Occipital lobe (tissue), 1 donor: ENCODE measurements at regions not wholly inside any gene's neighbourhood (a gene's known extent, or its start where the extent isn't known, plus 50 kb on each side); places are given as distances from the start of the nearest gene placed in this dataset.
"Not testable (repeated sequence)": the region's sequence is repeated elsewhere in the genome, so short reads cannot be mapped to it uniquely, and the experiment has no call there.

Experiments
- DNase-seq: peaks from one replicate; lab custom pipeline; 2025; lab: John Stamatoyannopoulos, UW

- DNase-seq, result no peak
These were observed 85.2 kb upstream of the NCOR2 start for GRCh38 chr12:124652661-124653060.

GRCh38 chr12:124651516-124652273, 84.3 kb upstream of the NCOR2 start:
- no peak for DNase-seq

DNA sequence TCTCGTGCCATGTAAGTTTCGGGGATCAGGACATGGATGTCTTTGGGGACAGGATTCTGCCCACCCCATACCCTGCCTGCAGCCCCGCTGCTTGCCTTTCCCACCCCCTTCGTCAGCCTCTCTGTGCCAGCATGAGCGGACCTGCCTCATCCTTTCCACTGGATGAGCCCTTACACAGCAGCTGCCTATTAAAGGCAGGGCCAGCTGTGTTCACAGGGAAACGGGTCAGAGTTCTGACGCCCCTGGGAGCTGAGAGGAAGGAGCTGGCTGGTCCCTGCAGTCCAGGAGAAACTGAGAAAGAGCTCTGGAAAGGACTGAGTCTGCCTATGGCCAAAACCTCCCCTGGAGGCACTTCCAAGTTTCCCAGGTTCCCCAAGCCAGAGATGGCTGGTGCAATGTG, 83.5 kb upstream of the NCOR2 start:
- no peak for DNase-seq

GRCh38 chr12:124648710-124649384, 81.4 kb upstream of the NCOR2 start:
- DNase-seq, result no peak

DNA sequence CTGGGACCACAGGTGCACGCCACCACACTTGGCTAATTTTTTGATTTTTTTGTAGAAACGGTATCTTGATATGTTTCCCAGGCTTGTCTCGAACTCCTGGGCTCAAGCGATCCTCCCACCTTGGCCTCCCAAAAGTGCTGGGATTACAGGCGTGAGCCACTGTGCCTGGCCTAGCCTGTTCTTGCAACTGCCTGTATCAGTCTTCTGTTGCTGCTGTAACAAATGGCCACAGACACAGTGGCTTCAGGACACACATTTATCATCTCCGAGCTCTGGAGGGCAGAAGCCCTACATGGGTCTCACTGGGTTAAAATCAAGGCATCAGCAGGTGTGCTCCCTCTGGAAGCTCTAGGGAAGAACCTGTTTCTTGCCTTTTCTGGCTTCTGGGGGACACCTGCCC, 79.9 kb upstream of the NCOR2 start:
- DNase-seq, result no peak

- peak; percentile 49 for DNase-seq
These were observed 79.2 kb upstream of the NCOR2 start for GRCh38 chr12:124646385-124647230.

GRCh38 chr12:124645530-124646244, 78.3 kb upstream of the NCOR2 start:
- no peak for DNase-seq

GRCh38 chr12:124643768-124644167, 76.4 kb upstream of the NCOR2 start:
- DNase-seq, result not testable (repeated sequence)

DNA sequence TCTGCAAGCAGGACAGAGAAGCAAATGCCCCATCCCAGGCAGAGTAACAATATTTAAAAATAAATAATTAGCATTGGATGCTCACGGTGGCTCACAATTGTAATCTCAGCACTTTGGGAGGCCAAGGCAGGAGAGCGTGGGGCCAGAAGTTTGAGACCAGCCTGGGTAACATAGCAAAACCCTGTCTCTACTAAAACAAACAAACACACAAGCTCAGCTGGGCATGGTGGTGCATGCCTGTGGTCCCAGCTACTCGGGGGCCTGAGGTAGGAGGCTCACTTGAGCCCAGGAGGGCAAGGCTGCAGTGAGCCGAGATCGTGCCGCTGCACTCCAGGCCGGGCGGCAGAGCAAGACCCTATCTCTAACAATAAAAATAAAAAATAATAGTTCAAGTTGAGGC, 74.7 kb upstream of the NCOR2 start:
- DNase-seq, result no peak

DNA sequence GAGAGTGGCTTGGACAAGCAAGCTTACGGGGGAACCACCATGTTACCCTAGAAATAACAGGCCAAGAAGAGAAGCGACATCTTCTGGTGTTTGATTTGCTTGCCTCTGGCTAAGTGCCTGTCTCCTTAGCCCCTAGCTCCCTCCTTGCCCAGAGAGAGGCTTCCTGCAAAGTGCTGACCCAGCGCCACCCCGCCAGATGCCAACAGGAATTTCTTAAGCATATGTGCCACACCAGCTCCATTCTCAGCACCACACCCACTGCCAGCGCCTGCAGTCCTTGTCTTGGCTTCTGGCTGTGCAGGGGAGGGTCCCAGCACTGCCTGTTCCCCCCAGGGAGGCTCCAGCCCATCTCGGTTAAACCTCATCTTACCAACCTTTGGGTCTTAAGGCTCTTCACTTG, 74.2 kb upstream of the NCOR2 start:
- no peak for DNase-seq

GRCh38 chr12:124640056-124640455, 72.6 kb upstream of the NCOR2 start:
- DNase-seq, result peak; percentile 8

- DNase-seq, result no peak
These were observed 71.9 kb upstream of the NCOR2 start for GRCh38 chr12:124639122-124639806.

GRCh38 chr12:124637581-124637981, 70.2 kb upstream of the NCOR2 start:
- no peak for DNase-seq

DNA sequence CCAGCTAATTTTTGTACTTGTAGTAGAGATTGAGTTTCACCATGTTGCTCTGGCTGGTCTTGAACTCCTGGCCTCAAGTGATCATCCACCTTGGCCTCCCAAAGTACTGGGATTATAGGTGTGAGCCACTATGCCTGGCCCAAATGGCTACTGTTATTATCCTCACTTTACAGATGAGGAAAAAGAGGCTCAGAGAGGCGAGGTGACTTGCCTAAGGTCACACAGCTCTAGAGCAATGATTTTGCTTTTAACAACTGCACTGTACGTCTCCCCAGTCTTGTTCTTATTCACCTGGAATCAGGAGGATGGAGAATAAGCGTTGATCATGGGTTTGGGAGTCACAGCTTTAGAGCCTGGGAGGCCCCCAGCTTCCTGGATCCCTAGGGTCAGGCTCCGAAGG, 69.8 kb upstream of the NCOR2 start:
- no peak for DNase-seq

- DNase-seq, result no peak
These were observed 68.9 kb upstream of the NCOR2 start for GRCh38 chr12:124636138-124636978.

GRCh38 chr12:124635316-124635715, 67.9 kb upstream of the NCOR2 start:
- no peak for DNase-seq

GRCh38 chr12:124633365-124634362, 66.3 kb upstream of the NCOR2 start:
- DNase-seq, result no peak

- DNase-seq, result no peak
These were observed 65.1 kb upstream of the NCOR2 start for GRCh38 chr12:124632519-124632984.
